H1 (cell line): ENCODE measurements at regions not wholly inside any gene's neighbourhood (a gene's known extent, or its start where the extent isn't known, plus 50 kb on each side); places are given as distances from the start of the nearest gene placed in this dataset.

Source experiments
- CTCF ChIA-PET: fragments of 300-600 bp; sonication (Branson Sonifier 250); formaldehyde crosslinking; loops from one replicate; lab custom pipeline; 2021; ENCODE audit not compliant: partially characterized antibody; lab: Charles Lee
- POLR2A ChIA-PET: fragments of 300-600 bp; sonication (Branson Sonifier 250); formaldehyde crosslinking; loops from one replicate; lab custom pipeline; 2021; ENCODE audit warnings: inconsistent platforms; ENCODE audit not compliant: partially characterized antibody; lab: Charles Lee
- DNase-seq, 2 experiments: peaks; one replicate each; pipeline versions ENCODE4 v3.0.0 to v3.0.0-alpha.2; 2010 to 2022; ENCODE audit warnings: low spot score in 2 of 2, low read depth in 1 of 2, mixed read lengths in 1 of 2
- FAIRE-seq: peaks from 2 replicates; lab custom pipeline; 2011; peaks lifted over from hg19 to GRCh38; lab: Jason Lieb, UNC
- H2AFZ ChIP-seq: 2 replicates; pipeline ENCODE4 v1.8.1; 2012; ENCODE audit warnings: low read length, inconsistent platforms
- H2AK5ac ChIP-seq: 2 replicates; pipeline ENCODE4 v1.6.1; 2013; ENCODE audit warnings: low read depth, low read length
- H2BK120ac ChIP-seq: replicated peaks from 2 replicates; pipeline ENCODE3; 2013; ENCODE audit warnings: low read depth, low read length, inconsistent platforms
- H2BK12ac ChIP-seq: 2 replicates; pipeline ENCODE4 v1.6.1; 2013; ENCODE audit warnings: low read depth, low read length
- H2BK15ac ChIP-seq: 2 replicates; pipeline ENCODE4 v1.6.1; 2013; ENCODE audit warnings: low read length
- H2BK20ac ChIP-seq: 2 replicates; pipeline ENCODE4 v1.6.1; 2013; ENCODE audit warnings: low read length
- H2BK5ac ChIP-seq: 2 replicates; pipeline ENCODE4 v1.6.1; 2013; ENCODE audit warnings: low read depth, low read length
- H3K14ac ChIP-seq: 2 replicates; pipeline ENCODE4 v1.6.1; 2013; ENCODE audit warnings: inconsistent platforms; ENCODE audit not compliant: insufficient read length
- H3K18ac ChIP-seq: 2 replicates; pipeline ENCODE4 v1.6.1; 2013; ENCODE audit warnings: low read length; ENCODE audit errors: extremely low read depth
- H3K23ac ChIP-seq: 2 replicates; pipeline ENCODE4 v1.6.1; 2013; ENCODE audit warnings: inconsistent platforms; ENCODE audit not compliant: insufficient read length
- H3K23me2 ChIP-seq: 2 replicates; pipeline ENCODE4 v1.6.1; 2013; ENCODE audit warnings: low read depth, low read length
- H3K27ac ChIP-seq: 2 replicates; pipeline ENCODE4 v1.6.1; 2011; ENCODE audit warnings: low read depth, low read length, inconsistent platforms
- H3K27me3 ChIP-seq, 4 experiments: replicated peaks in 1 of 4; 1 replicate in 1 of 4; 2 replicates in 3 of 4; pipeline versions ENCODE4 v1.6.1 to v1.8.1; 2011 to 2013; ENCODE audit warnings: low read length in 3 of 4, mild to moderate bottlenecking in 3 of 4, inconsistent platforms in 2 of 4, mixed read lengths in 2 of 4, moderate library complexity in 1 of 4; ENCODE audit not compliant: control insufficient read depth in 3 of 4, insufficient read depth in 3 of 4; ENCODE audit errors: extremely low read depth in 1 of 4
- H3K36me3 ChIP-seq, 4 experiments: 2 replicates each; pipeline versions ENCODE4 v1.6.1 to v1.8.1; 2011 to 2013; ENCODE audit warnings: mild to moderate bottlenecking in 4 of 4, low read length in 3 of 4, moderate library complexity in 2 of 4, control low read depth in 1 of 4, inconsistent platforms in 1 of 4; ENCODE audit not compliant: insufficient read depth in 4 of 4, control insufficient read depth in 2 of 4
- H3K4ac ChIP-seq: replicated peaks from 2 replicates; pipeline ENCODE3; 2013; ENCODE audit warnings: low read length, low read depth, mixed read lengths, inconsistent platforms; ENCODE audit not compliant: insufficient read length
- H3K4me1 ChIP-seq, 4 experiments: replicated peaks in 1 of 4; 1 replicate in 1 of 4; 2 replicates in 3 of 4; pipeline versions ENCODE4 v1.6.1 to v1.8.1; 2011 to 2013; ENCODE audit warnings: low read length in 3 of 4, inconsistent platforms in 2 of 4, mixed read lengths in 1 of 4; ENCODE audit not compliant: insufficient read depth in 4 of 4, control insufficient read depth in 3 of 4
- H3K4me2 ChIP-seq, 2 experiments: 2 replicates each; pipeline versions ENCODE4 v1.6.1 to v1.8.1; 2011 to 2013; ENCODE audit warnings: low read depth in 2 of 2, low read length in 2 of 2, control low read depth in 1 of 2, inconsistent platforms in 1 of 2, mild to moderate bottlenecking in 1 of 2; ENCODE audit not compliant: insufficient read depth in 1 of 2
- H3K4me3 ChIP-seq, 4 experiments: fragments of 200-600, 300-600 bp in 1 of 4; sonication (generic), shearing (Covaris generic), sonication (Bioruptor Twin) in 1 of 4; 2 replicates each; pipeline versions ENCODE4 v1.5.1 to v1.8.1; 2011 to 2016; ENCODE audit warnings: low read length in 4 of 4, low read depth in 3 of 4, control low read depth in 2 of 4, inconsistent platforms in 2 of 4, mild to moderate bottlenecking in 2 of 4, mixed read lengths in 1 of 4, moderate library complexity in 1 of 4; ENCODE audit not compliant: insufficient read depth in 2 of 4; ENCODE audit errors: extremely low read depth in 1 of 4
- H3K56ac ChIP-seq: replicated peaks from 2 replicates; pipeline ENCODE3; 2013; ENCODE audit warnings: low read depth, mild to moderate bottlenecking, mixed read lengths, low read length, inconsistent platforms; ENCODE audit not compliant: insufficient read length
- H3K79me1 ChIP-seq: 2 replicates; pipeline ENCODE4 v1.6.1; 2013; ENCODE audit warnings: low read depth, low read length, control low read depth
- H3K79me2 ChIP-seq, 2 experiments: 2 replicates each; pipeline versions ENCODE4 v1.6.1 to v1.8.1; 2012 to 2013; ENCODE audit warnings: low read length in 2 of 2, mild to moderate bottlenecking in 2 of 2, inconsistent platforms in 1 of 2; ENCODE audit not compliant: insufficient read depth in 2 of 2, control insufficient read depth in 1 of 2
- H3K9ac ChIP-seq, 4 experiments: replicated peaks in 1 of 4; 1 replicate in 1 of 4; 2 replicates in 3 of 4; pipeline versions ENCODE4 v1.6.1 to v1.8.1; 2011 to 2013; ENCODE audit warnings: low read depth in 3 of 4, low read length in 3 of 4, control low read depth in 2 of 4, mild to moderate bottlenecking in 2 of 4, moderate library complexity in 2 of 4, inconsistent platforms in 1 of 4; ENCODE audit errors: extremely low read depth in 1 of 4
- H3K9me3 ChIP-seq, 2 experiments: 2 replicates each; pipeline versions ENCODE4 v1.6.1 to v1.8.1; 2012 to 2013; ENCODE audit warnings: mild to moderate bottlenecking in 2 of 2, moderate library complexity in 2 of 2, control low read depth in 1 of 2, inconsistent platforms in 1 of 2, low read depth in 1 of 2, low read length in 1 of 2, mixed read lengths in 1 of 2; ENCODE audit not compliant: insufficient read depth in 2 of 2
- H4K20me1 ChIP-seq, 2 experiments: replicated peaks in 1 of 2; 2 replicates each; pipeline versions ENCODE3 to v1.8.1; 2011 to 2013; ENCODE audit warnings: inconsistent platforms in 2 of 2, low read length in 2 of 2, mild to moderate bottlenecking in 1 of 2; ENCODE audit not compliant: insufficient read depth in 2 of 2, control insufficient read depth in 1 of 2
- H4K5ac ChIP-seq: 2 replicates; pipeline ENCODE4 v1.6.1; 2013; ENCODE audit warnings: low read length, low read depth, mixed read lengths, inconsistent platforms; ENCODE audit not compliant: insufficient read length
- H4K8ac ChIP-seq: 2 replicates; pipeline ENCODE4 v1.8.0; 2013; ENCODE audit warnings: mild to moderate bottlenecking, moderate library complexity, low read length, inconsistent platforms; ENCODE audit not compliant: insufficient read depth; ENCODE audit errors: extremely low read depth
- H4K91ac ChIP-seq: replicated peaks from 2 replicates; pipeline ENCODE3; 2013; ENCODE audit warnings: low read length, mixed read lengths, inconsistent platforms; ENCODE audit not compliant: insufficient read length
- CBX5 ChIP-seq: fragments of 300-800, 300-1000 bp; sonication (generic); IDR thresholded peaks from 2 replicates; pipeline ENCODE4 v1.7.1; 2016; ENCODE audit warnings: antibody characterized with exemption, low read length, low read depth
- CEBPB ChIP-seq: IDR thresholded peaks from 2 replicates; pipeline ENCODE4 v1.6.1; 2012; ENCODE audit warnings: low read depth, low read length
- HDAC2 ChIP-seq, 2 experiments: fragments of 300-600 bp in 1 of 2; sonication (generic) in 1 of 2; IDR thresholded peaks; 2 replicates each; pipeline ENCODE4 v1.6.1; 2011 to 2012; ENCODE audit warnings: low read depth in 2 of 2, low read length in 2 of 2, mild to moderate bottlenecking in 2 of 2, moderate library complexity in 2 of 2, borderline replicate concordance in 1 of 2, inconsistent platforms in 1 of 2
- RNF2 ChIP-seq: fragments of 200-900, 300-1000 bp; sonication (generic); IDR thresholded peaks from 2 replicates; pipeline ENCODE4 v1.7.1; 2016; ENCODE audit warnings: borderline replicate concordance, low read depth, mild to moderate bottlenecking, antibody characterized with exemption, low read length; ENCODE audit not compliant: poor library complexity, severe bottlenecking; ENCODE audit errors: missing control alignments
- SAP30 ChIP-seq: fragments of 300-600 bp; sonication (generic); IDR thresholded peaks from 2 replicates; pipeline ENCODE4 v1.7.1; 2012; ENCODE audit warnings: low read length, moderate library complexity, mild to moderate bottlenecking, inconsistent platforms; ENCODE audit not compliant: insufficient read depth, insufficient replicate concordance
- SIRT6 ChIP-seq: IDR thresholded peaks from one replicate; pipeline ENCODE4 v1.7.1; 2012; ENCODE audit warnings: low read length, inconsistent platforms
- SIX5 ChIP-seq: IDR thresholded peaks from 2 replicates; pipeline ENCODE4 v1.6.1; 2011; ENCODE audit warnings: mild to moderate bottlenecking, low read depth, low read length
- SP2 ChIP-seq: IDR thresholded peaks from 2 replicates; pipeline ENCODE4 v1.6.1; 2012; ENCODE audit warnings: mild to moderate bottlenecking, low read length, inconsistent platforms
- SRF ChIP-seq: IDR thresholded peaks from 2 replicates; pipeline ENCODE4 v1.6.1; 2011; ENCODE audit warnings: mild to moderate bottlenecking, low read depth, low read length, moderate library complexity
- SUZ12 ChIP-seq: fragments of 200-600 bp; sonication (generic); IDR thresholded peaks from 2 replicates; pipeline ENCODE4 v1.6.1; 2012; ENCODE audit warnings: mild to moderate bottlenecking, inconsistent platforms, low read length, moderate library complexity, mixed read lengths
- TAF1 ChIP-seq: IDR thresholded peaks from 2 replicates; pipeline ENCODE4 v1.6.1; 2011; ENCODE audit warnings: mild to moderate bottlenecking, low read depth, low read length
- TCF12 ChIP-seq: IDR thresholded peaks from 2 replicates; pipeline ENCODE4 v1.6.1; 2011; ENCODE audit warnings: low read depth, mild to moderate bottlenecking, low read length
- YY1 ChIP-seq: IDR thresholded peaks from 2 replicates; pipeline ENCODE4 v1.6.1; 2011; ENCODE audit warnings: low read depth, mild to moderate bottlenecking, low read length
- WGBS, 2 experiments: shearing (Covaris generic) in 1 of 2; methylation state at CpG; one replicate each; pipeline versions ENCODE4 v1.1.6 to v1.1.7; 2013 to 2015; ENCODE audit warnings: low lambda C conversion rate in 2 of 2, mixed read lengths in 2 of 2, inconsistent platforms in 1 of 2, low coverage in 1 of 2, missing lambda C conversion rate in 1 of 2; ENCODE audit not compliant: insufficient replicate concordance in 2 of 2, insufficient coverage in 1 of 2, insufficient read length in 1 of 2; ENCODE audit errors: extremely low coverage in 1 of 2, missing lambda C conversion rate in 1 of 2; 5-methylcytosine and 5-hydroxymethylcytosine counted together
- TF ChIP-seq, protein P1 (sequence below): IDR thresholded peaks from 2 replicates; pipeline ENCODE4 v1.6.1; 2011; ENCODE audit warnings: low read depth, mild to moderate bottlenecking, low read length; ENCODE audit not compliant: insufficient read depth

DNA sequence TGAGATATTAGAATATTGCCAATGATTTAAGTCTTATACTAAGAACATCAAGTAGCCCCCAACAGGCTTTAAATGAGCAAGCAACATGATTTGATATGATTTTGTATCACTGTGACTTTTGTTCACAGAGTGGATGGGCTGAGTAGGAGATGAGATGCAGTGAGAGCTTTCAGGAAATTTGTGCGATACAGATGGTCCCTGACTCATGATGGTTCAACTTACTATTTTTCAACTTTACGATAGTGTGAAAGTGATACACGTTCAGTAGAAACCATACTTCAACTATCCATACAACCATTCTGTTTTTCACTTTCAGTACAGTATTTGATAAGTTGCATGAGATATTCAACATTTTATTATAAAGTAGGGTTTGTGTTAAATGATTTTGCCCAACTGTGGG lies 78.7 kb upstream of the NWD2 start:
- H4K91ac ChIP-seq = no peak overlapping the region
- H2AFZ ChIP-seq = no peak overlapping the region
- no peaks in the 10 kb centered on the region for H3K79me1 ChIP-seq
- H3K56ac ChIP-seq = no peak overlapping the region
- no peak overlapping the region for H2BK20ac ChIP-seq
- no peaks in the 10 kb centered on the region for H3K27me3 ChIP-seq
- no peak overlapping the region for H4K8ac ChIP-seq
- H2AK5ac ChIP-seq = no peak overlapping the region
- H3K9me3 ChIP-seq = no peaks in the 10 kb centered on the region
- POLR2A ChIA-PET = no interaction called here
- H3K4ac ChIP-seq = no peak overlapping the region
- no peaks in the 10 kb centered on the region for H3K4me1 ChIP-seq
- H3K79me2 ChIP-seq = no peaks in the 10 kb centered on the region
- H3K27ac ChIP-seq = no peak overlapping the region
- no peaks in the 10 kb centered on the region for H3K23me2 ChIP-seq
- no peak overlapping the region for H3K4me3 ChIP-seq
- no peak overlapping the region for H4K5ac ChIP-seq
- DNase-seq (no peak), FAIRE-seq (no peak)
- CTCF ChIA-PET = interaction anchor here (1.1 to 1.5 kb wide), 3 partner anchors 11 to 34 kb away, joined by 3 to 5 read pairs (median 4); no protein-coding TSS in a partner anchor
- H3K18ac ChIP-seq = no peak overlapping the region
- no peaks in the 10 kb centered on the region for H3K36me3 ChIP-seq
- H3K14ac ChIP-seq = no peak overlapping the region
- H4K20me1 ChIP-seq = no peaks in the 10 kb centered on the region
- H2BK15ac ChIP-seq = no peak overlapping the region
- no peak overlapping the region for H3K23ac ChIP-seq
- H2BK5ac ChIP-seq = no peak overlapping the region
- H3K9ac ChIP-seq = no peak overlapping the region
- H3K4me2 ChIP-seq = no peak overlapping the region
- 84% methylated on average over 3 of the region's 3 CpGs; no CpG with 5 or more reads in 1 of the 2 experiments for WGBS, 2 experiments
- no peak overlapping the region for H2BK120ac ChIP-seq
- H2BK12ac ChIP-seq = no peak overlapping the region
- TF ChIP-seq TAF1 (no peak), RNF2 (no peak), SIX5 (no peak), SUZ12 (no peak), SRF (no peak), SIRT6 (no peak), CBX5 (no peak), SP2 (no peak), CEBPB (no peak), TCF12 (no peak), YY1 (no peak), SAP30 (no peak), HDAC2 (IDR thresholded peaks at IDR 0.05; ENCODE audit: borderline replicate concordance in 1 of 2, low read depth in 2 of 2, low read length in 2 of 2) (no peak)
- TF ChIP-seq, protein P1, sequence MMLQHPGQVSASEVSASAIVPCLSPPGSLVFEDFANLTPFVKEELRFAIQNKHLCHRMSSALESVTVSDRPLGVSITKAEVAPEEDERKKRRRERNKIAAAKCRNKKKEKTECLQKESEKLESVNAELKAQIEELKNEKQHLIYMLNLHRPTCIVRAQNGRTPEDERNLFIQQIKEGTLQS = no peak
